ENCODE measurements at regions not wholly inside any gene's neighbourhood (a gene's known extent, or its start where the extent isn't known, plus 50 kb on each side); places are given as distances from the start of the nearest gene placed in this dataset.
"Not testable (repeated sequence)": the region's sequence is repeated elsewhere in the genome, so short reads cannot be mapped to it uniquely, and the experiment has no call there.

DNA sequence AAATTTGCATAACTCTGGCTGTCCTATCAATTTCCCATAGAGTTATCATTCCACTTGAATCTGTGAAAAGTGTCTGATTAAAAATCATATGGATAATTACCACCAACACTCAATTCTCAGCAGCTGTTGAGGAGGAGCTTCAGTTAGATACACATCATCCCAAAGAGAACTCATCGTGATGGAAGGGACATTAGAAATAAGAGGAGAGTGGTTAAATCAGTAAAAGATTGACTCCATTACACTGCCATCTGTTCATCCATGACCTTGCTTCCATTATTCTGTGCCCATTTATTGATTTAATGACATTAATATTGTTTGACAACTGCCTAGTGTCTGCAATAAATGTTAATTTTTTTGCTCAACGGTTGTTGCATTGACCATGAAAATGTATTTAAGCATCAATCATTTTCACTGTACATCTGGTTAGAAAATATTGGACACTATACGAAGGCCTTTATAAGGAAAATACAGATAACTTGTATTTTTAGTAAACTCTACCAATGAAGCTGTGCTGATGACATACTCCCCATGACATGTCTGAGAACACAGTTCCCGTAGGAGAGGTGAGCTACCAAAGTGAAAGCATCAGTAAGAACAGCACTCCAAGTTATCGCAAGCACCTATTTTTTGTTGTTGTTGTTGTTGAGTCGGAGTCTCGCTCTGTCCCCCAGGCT lies 152.7 kb downstream of the SPATA31A6 start:
- TF ChIP-seq, protein P1, sequence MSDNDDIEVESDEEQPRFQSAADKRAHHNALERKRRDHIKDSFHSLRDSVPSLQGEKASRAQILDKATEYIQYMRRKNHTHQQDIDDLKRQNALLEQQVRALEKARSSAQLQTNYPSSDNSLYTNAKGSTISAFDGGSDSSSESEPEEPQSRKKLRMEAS (IDR thresholded peaks at IDR 0.05) = not testable (repeated sequence)
- TF ChIP-seq, protein P2, sequence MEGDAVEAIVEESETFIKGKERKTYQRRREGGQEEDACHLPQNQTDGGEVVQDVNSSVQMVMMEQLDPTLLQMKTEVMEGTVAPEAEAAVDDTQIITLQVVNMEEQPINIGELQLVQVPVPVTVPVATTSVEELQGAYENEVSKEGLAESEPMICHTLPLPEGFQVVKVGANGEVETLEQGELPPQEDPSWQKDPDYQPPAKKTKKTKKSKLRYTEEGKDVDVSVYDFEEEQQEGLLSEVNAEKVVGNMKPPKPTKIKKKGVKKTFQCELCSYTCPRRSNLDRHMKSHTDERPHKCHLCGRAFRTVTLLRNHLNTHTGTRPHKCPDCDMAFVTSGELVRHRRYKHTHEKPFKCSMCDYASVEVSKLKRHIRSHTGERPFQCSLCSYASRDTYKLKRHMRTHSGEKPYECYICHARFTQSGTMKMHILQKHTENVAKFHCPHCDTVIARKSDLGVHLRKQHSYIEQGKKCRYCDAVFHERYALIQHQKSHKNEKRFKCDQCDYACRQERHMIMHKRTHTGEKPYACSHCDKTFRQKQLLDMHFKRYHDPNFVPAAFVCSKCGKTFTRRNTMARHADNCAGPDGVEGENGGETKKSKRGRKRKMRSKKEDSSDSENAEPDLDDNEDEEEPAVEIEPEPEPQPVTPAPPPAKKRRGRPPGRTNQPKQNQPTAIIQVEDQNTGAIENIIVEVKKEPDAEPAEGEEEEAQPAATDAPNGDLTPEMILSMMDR (IDR thresholded peaks at IDR 0.05 in 2 of 3, conservative IDR thresholded peaks at IDR 0.05 in 1 of 3; ENCODE audit: borderline replicate concordance in 1 of 3, insufficient read depth in 1 of 3, low read depth in 2 of 3, low read length in 2 of 3) = not testable (repeated sequence)
- not testable (repeated sequence) for TF ChIP-seq EZH2phosphoT487 (IDR thresholded peaks at IDR 0.05; ENCODE audit: borderline replicate concordance); ZNF274 (IDR thresholded peaks at IDR 0.05; ENCODE audit: low read depth, low read length); JUND (IDR thresholded peaks at IDR 0.05); CEBPB (IDR thresholded peaks at IDR 0.05; ENCODE audit: low read depth); SIN3A (IDR thresholded peaks at IDR 0.05; ENCODE audit: low read depth); POLR2A (IDR thresholded peaks at IDR 0.05; ENCODE audit: borderline replicate concordance, extremely low read depth, insufficient read depth, insufficient read length); POLR2AphosphoS5 (IDR thresholded peaks at IDR 0.05; ENCODE audit: low read depth, low read length); RAD21 (IDR thresholded peaks at IDR 0.05; ENCODE audit: low read depth); CBX3 (IDR thresholded peaks at IDR 0.05; ENCODE audit: low read depth); ZFX (IDR thresholded peaks at IDR 0.05); FOSL1 (IDR thresholded peaks at IDR 0.05; ENCODE audit: low read depth)

All from HCT116 (cell line).